ENCODE measurements at regions not wholly inside any gene's neighbourhood (a gene's known extent, or its start where the extent isn't known, plus 50 kb on each side); places are given as distances from the start of the nearest gene placed in this dataset.

- H3K36me3 ChIP-seq (ENCODE audit: control insufficient read depth in 2 of 3, insufficient read depth in 3 of 3, low read length in 3 of 3) = no peaks in the 10 kb centered on the region
- FAIRE-seq (peak; percentile 82), DNase-seq (no peak)
- H3K4me1 ChIP-seq (ENCODE audit: control insufficient read depth in 2 of 3, insufficient read depth in 2 of 3, low read depth in 1 of 3, low read length in 3 of 3) = peaks cover 0 to 5% (median 0%) of the 10 kb centered on the region in 3 donors
- H3K4me3 ChIP-seq (ENCODE audit: low read length in 3 of 3) = no peak overlapping the region
- peaks cover 2% of the 10 kb centered on the region for H3K27me3 ChIP-seq (ENCODE audit: control insufficient read depth, insufficient read depth, low read length)
- intact Hi-C loops (cut with DNase I) = no loop called here
- H3K9me3 ChIP-seq (ENCODE audit: control insufficient read depth in 2 of 3, insufficient read depth in 1 of 3, low read length in 3 of 3) = no peaks in the 10 kb centered on the region
- H3K27ac ChIP-seq (ENCODE audit: low read depth in 2 of 2, low read length in 2 of 2) = peak overlapping the region in 1 of 2 donors; percentile 37
- TF ChIP-seq CTCF (IDR thresholded peaks at IDR 0.05; ENCODE audit: borderline replicate concordance, extremely low read depth, insufficient read depth) = no peak
- H3K9ac ChIP-seq (ENCODE audit: low read length in 3 of 3) = no peak overlapping the region
Observed at GRCh38 chrX:13099121-13099520, 54.7 kb upstream of the FAM9C start.

GRCh38 chrX:13096728-13097127, 52.3 kb upstream of the FAM9C start:
- Histone ChIP-seq H3K27ac (ENCODE audit: low read depth in 2 of 2, low read length in 2 of 2) (no peak overlapping the region), H3K36me3 (ENCODE audit: control insufficient read depth in 2 of 3, insufficient read depth in 3 of 3, low read length in 3 of 3) (no peaks in the 10 kb centered on the region), H3K9ac (ENCODE audit: low read length in 3 of 3) (no peak overlapping the region), H3K9me3 (ENCODE audit: control insufficient read depth in 2 of 3, insufficient read depth in 1 of 3, low read length in 3 of 3) (no peaks in the 10 kb centered on the region), H3K4me3 (ENCODE audit: low read length in 3 of 3) (no peak overlapping the region), H3K4me1 (ENCODE audit: control insufficient read depth in 2 of 3, insufficient read depth in 2 of 3, low read depth in 1 of 3, low read length in 3 of 3) (peaks cover 0 to 5% (median 0%) of the 10 kb centered on the region in 3 donors), H3K27me3 (ENCODE audit: control insufficient read depth, insufficient read depth, low read length) (peaks cover 2% of the 10 kb centered on the region)
- no peak for TF ChIP-seq CTCF (IDR thresholded peaks at IDR 0.05; ENCODE audit: borderline replicate concordance, extremely low read depth, insufficient read depth)
- DNase-seq (no peak), FAIRE-seq (peak; percentile 77)
- intact Hi-C loops (cut with DNase I) = no loop called here

GRCh38 chrX:13094828-13095341, 50.5 kb upstream of the FAM9C start:
- Histone ChIP-seq H3K27ac (ENCODE audit: low read depth in 2 of 2, low read length in 2 of 2) (no peak overlapping the region), H3K9ac (ENCODE audit: low read length in 3 of 3) (no peak overlapping the region), H3K9me3 (ENCODE audit: control insufficient read depth in 2 of 3, insufficient read depth in 1 of 3, low read length in 3 of 3) (no peaks in the 10 kb centered on the region), H3K4me1 (ENCODE audit: control insufficient read depth in 2 of 3, insufficient read depth in 2 of 3, low read depth in 1 of 3, low read length in 3 of 3) (no peaks in the 10 kb centered on the region), H3K36me3 (ENCODE audit: control insufficient read depth in 2 of 3, insufficient read depth in 3 of 3, low read length in 3 of 3) (no peaks in the 10 kb centered on the region), H3K4me3 (ENCODE audit: low read length in 3 of 3) (no peak overlapping the region), H3K27me3 (ENCODE audit: control insufficient read depth, insufficient read depth, low read length) (no peaks in the 10 kb centered on the region)
- no peak for TF ChIP-seq CTCF (IDR thresholded peaks at IDR 0.05; ENCODE audit: borderline replicate concordance, extremely low read depth, insufficient read depth)
- DNase-seq (no peak), FAIRE-seq (no peak)
- intact Hi-C loops (cut with DNase I) = no loop called here

- Histone ChIP-seq H3K36me3 (ENCODE audit: control insufficient read depth in 2 of 3, insufficient read depth in 3 of 3, low read length in 3 of 3) (no peaks in the 10 kb centered on the region), H3K9ac (ENCODE audit: low read length in 3 of 3) (no peak overlapping the region), H3K27me3 (ENCODE audit: control insufficient read depth, insufficient read depth, low read length) (no peaks in the 10 kb centered on the region), H3K4me3 (ENCODE audit: low read length in 3 of 3) (no peak overlapping the region), H3K27ac (ENCODE audit: low read depth in 2 of 2, low read length in 2 of 2) (no peak overlapping the region), H3K9me3 (ENCODE audit: control insufficient read depth in 2 of 3, insufficient read depth in 1 of 3, low read length in 3 of 3) (no peaks in the 10 kb centered on the region), H3K4me1 (ENCODE audit: control insufficient read depth in 2 of 3, insufficient read depth in 2 of 3, low read depth in 1 of 3, low read length in 3 of 3) (no peaks in the 10 kb centered on the region)
- TF ChIP-seq CTCF (IDR thresholded peaks at IDR 0.05; ENCODE audit: borderline replicate concordance, extremely low read depth, insufficient read depth) = no peak
- DNase-seq (no peak), FAIRE-seq (no peak)
- intact Hi-C loops (cut with DNase I) = no loop called here
Observed at GRCh38 chrX:13094374-13094773, 50.0 kb upstream of the FAM9C start.
